ENCODE measurements at regions not wholly inside any gene's neighbourhood (a gene's known extent, or its start where the extent isn't known, plus 50 kb on each side); places are given as distances from the start of the nearest gene placed in this dataset.

DNA sequence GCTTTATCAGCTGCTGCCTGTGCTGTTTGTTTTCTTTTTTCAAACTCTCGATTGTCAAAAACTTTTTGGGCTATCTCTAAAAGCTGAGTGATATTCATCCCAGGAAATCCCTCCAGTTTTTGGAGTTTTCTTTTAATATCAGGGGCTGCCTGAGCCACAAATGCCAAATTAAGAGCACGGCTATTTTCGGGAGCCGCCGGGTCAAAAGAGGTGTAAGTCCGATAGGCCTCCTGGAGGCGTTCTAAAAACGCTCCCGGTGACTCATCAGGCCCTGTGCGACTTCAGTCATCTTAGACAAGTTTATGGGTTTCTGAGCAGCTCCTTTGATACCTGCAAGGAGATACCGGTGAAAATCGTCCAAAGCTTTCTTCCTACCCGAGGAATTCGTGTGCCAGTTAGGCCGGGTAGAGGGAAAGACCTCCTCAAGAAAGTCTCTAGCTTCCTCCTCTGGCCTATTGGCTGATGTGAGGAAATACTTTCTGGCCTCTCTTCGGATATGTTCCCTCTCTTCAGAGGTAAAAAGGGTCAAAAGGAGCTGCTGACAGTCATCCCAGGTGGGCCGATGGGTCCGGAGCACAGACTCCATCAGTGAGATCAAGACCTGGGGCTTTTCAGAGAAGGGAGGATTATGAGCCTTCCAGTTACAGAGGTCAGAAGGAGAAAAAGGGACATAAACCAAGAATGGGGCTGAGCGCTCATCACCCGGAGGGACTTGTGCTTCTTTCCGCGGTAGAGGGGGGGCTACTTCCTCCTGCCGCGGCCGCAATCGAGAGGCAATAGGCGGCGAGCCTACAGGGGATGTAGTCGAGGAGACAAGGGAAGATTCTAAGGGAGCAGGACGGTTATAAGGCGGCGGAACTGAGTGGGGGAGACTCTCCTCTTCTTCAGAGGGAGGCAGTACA, 151.1 kb downstream of the TRIM27 start:
- intact Hi-C loops (cut with DNase I; ENCODE audit: low total_unique reads): no loop called here
- Histone ChIP-seq H3K9me3 (no peaks in the 10 kb centered on the region), H3K27ac (no peak overlapping the region), H3K27me3 (peaks cover 89 to 99% (median 95%) of the 10 kb centered on the region in 3 donors), H3K4me3 (no peak overlapping the region), H3K36me3 (no peaks in the 10 kb centered on the region), H3K4me1 (no peaks in the 10 kb centered on the region)
- ATAC-seq (no peak), DNase-seq (no peak)
- in situ Hi-C loops (cut with MboI; ENCODE audit: low sequenced_read_pairs in 4 of 4): no loop called here
- TF ChIP-seq POLR2A (IDR thresholded peaks at IDR 0.05): no peak
- TF ChIP-seq, protein P1, sequence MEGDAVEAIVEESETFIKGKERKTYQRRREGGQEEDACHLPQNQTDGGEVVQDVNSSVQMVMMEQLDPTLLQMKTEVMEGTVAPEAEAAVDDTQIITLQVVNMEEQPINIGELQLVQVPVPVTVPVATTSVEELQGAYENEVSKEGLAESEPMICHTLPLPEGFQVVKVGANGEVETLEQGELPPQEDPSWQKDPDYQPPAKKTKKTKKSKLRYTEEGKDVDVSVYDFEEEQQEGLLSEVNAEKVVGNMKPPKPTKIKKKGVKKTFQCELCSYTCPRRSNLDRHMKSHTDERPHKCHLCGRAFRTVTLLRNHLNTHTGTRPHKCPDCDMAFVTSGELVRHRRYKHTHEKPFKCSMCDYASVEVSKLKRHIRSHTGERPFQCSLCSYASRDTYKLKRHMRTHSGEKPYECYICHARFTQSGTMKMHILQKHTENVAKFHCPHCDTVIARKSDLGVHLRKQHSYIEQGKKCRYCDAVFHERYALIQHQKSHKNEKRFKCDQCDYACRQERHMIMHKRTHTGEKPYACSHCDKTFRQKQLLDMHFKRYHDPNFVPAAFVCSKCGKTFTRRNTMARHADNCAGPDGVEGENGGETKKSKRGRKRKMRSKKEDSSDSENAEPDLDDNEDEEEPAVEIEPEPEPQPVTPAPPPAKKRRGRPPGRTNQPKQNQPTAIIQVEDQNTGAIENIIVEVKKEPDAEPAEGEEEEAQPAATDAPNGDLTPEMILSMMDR (IDR thresholded peaks at IDR 0.05 in 4 of 5, conservative IDR thresholded peaks at IDR 0.05 in 1 of 5): no peak

DNA sequence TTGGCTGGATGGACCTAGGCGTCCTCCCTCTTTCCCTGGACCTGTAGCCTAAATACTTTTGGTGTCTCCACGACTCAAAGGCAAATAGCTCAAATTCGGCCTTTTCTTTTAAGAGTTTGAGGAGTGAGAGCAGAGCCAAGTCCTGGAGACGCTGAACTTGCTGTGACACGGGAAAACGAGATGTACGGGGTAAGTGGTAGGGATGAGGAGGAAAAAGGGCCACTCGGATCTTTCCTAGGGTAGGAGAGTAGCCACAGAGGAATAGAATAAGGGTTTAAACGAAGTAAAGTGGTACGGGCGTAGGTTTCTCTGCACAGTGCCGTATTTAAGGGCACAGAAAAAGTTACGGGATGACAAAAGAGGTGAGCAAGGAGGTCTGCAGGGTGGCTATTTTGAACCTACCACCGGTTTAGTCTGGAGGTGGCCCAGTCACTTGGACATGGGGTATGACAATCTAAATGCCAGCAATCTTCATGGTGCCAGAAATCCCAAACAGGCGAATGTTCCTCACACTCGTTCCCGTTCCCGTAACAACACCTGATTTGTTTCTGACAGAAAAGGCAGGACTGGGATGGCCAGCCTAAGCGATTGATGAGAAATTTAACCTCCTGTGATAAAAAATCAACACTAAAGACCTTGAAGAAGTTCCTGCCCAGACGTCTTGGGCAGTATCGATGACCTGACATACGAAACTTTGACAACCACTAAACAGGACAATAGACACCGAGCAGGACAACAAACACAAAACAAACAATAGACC, 149.3 kb downstream of the TRIM27 start:
- no peak overlapping the region for H3K27ac ChIP-seq
- intact Hi-C loops (cut with DNase I; ENCODE audit: low total_unique reads) (no loop called here), in situ Hi-C loops (cut with MboI; ENCODE audit: low sequenced_read_pairs in 4 of 4) (no loop called here)
- ATAC-seq: no peak
- no peaks in the 10 kb centered on the region for H3K4me1 ChIP-seq
- H3K36me3 ChIP-seq: no peaks in the 10 kb centered on the region
- H3K27me3 ChIP-seq: peaks cover 85 to 89% (median 88%) of the 10 kb centered on the region in 3 donors
- H3K9me3 ChIP-seq: no peaks in the 10 kb centered on the region
- DNase-seq: no peak
- no peak overlapping the region for H3K4me3 ChIP-seq
- no peak for TF ChIP-seq POLR2A (IDR thresholded peaks at IDR 0.05)
- TF ChIP-seq, protein P1 (IDR thresholded peaks at IDR 0.05 in 4 of 5, conservative IDR thresholded peaks at IDR 0.05 in 1 of 5): no peak

DNA sequence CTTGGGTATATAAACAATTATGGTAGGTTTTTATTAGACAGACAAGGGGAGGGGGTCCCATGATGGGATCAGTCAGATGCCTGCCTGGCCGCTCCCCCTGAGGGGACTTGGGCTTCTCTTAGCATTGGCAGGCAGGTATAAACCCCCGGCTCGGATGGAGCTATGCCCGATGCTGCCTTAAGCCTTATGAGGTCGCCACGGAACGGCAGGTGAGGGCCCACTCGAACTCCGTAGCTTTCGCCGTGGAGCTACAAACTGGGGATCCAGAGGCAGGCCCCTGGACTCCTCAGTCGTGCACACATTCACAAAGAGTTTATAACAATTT, 148.8 kb downstream of the TRIM27 start:
- Histone ChIP-seq H3K9me3 (no peaks in the 10 kb centered on the region), H3K27ac (no peak overlapping the region), H3K36me3 (no peaks in the 10 kb centered on the region), H3K27me3 (peaks cover 85 to 91% (median 89%) of the 10 kb centered on the region in 3 donors), H3K4me3 (no peak overlapping the region), H3K4me1 (no peaks in the 10 kb centered on the region)
- in situ Hi-C loops (cut with MboI; ENCODE audit: low sequenced_read_pairs in 4 of 4) (no loop called here), intact Hi-C loops (cut with DNase I; ENCODE audit: low total_unique reads) (no loop called here)
- DNase-seq (no peak), ATAC-seq (no peak)
- TF ChIP-seq, protein P1 (IDR thresholded peaks at IDR 0.05 in 4 of 5, conservative IDR thresholded peaks at IDR 0.05 in 1 of 5): no peak
- no peak for TF ChIP-seq POLR2A (IDR thresholded peaks at IDR 0.05)

DNA sequence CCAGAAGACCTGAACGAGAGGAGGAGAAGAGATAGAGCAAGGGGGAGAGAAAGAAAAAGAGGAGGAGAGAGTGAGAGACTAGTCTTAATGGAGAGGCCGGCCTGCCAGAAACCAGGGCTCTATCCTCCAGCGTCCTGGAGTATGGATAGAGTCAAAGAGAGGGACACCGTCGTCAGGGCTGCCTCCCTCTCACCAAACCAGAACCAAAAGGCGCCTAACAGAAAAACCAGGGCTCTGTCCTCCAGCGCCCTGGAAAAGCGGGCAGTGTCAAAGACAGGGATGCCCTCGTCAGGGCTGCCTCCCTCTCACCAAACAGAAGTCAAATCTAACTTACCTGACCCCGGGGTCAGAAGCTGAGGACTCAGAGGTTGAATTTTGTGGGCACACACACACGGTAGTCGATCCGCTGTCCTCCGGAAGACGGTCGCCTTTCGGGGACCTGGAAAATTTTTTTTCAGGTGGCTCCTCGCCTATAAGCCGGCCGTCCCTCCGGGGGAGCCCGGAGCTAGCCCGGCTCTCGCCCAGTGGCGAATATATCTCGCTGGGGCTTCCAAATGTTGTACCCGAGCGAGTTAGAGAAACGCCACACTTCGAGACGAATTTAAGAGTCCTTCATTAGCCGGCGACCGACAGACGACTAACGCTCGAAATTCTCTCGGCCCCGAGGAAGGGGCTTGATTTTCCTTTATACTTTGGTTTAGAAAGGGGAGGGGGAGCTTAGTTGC, 148.2 kb downstream of the TRIM27 start:
- Histone ChIP-seq H3K27ac (no peak overlapping the region), H3K27me3 (peaks cover 84 to 90% (median 89%) of the 10 kb centered on the region in 3 donors), H3K4me1 (no peaks in the 10 kb centered on the region), H3K9me3 (no peaks in the 10 kb centered on the region), H3K4me3 (no peak overlapping the region), H3K36me3 (no peaks in the 10 kb centered on the region)
- ATAC-seq: no peak
- intact Hi-C loops (cut with DNase I; ENCODE audit: low total_unique reads): no loop called here
- TF ChIP-seq, protein P1 (IDR thresholded peaks at IDR 0.05 in 4 of 5, conservative IDR thresholded peaks at IDR 0.05 in 1 of 5): no peak
- TF ChIP-seq POLR2A (IDR thresholded peaks at IDR 0.05): no peak
- no peak for DNase-seq
- in situ Hi-C loops (cut with MboI; ENCODE audit: low sequenced_read_pairs in 4 of 4): no loop called here
